Caki2 (cell line): ENCODE measurements at regions not wholly inside any gene's neighbourhood (a gene's known extent, or its start where the extent isn't known, plus 50 kb on each side); places are given as distances from the start of the nearest gene placed in this dataset.
A peak's percentile ranks its signal among the peaks of the same experiment; 100 is the strongest.

ENCODE experiments used
- DNase-seq: peaks from one replicate; pipeline ENCODE4 v3.0.0-alpha.2; 2015; ENCODE audit warnings: low read depth
- in situ Hi-C: cut with HindIII; loops from 2 replicates; pipeline ENCODE4 v1.10.0; 2016; ENCODE audit warnings: low sequenced_read_pairs, low pct_unique_long_range_greater_than_20kb, mixed read lengths

GRCh38 chr5:61824396-61824795, 481.6 kb upstream of the KIF2A start:
- in situ Hi-C loops, result no loop called here
- no peak for DNase-seq

DNA sequence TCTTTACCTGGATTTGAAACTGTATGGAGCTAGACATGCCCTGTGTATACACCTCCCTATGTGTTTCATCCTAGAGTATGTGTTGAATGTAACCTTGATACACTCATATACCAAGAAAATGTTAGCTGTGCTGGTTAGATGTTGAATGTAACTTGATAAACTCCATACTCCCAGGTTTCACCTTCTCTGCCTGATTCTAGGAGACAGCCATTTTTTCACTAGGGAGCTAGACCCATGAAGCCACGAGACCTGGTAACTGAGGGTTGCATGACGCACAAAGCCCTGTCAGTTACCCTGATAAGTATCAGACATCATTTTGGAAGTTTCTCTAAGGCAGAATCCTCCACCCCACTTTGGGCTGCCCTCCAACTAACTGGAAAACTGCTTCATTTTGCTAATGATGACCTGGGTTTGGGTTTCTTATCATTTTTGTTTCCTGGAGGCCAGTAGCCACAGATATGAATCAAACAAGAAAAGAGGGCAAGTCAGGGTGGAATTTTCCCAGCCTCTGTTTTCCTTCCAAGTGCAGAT, 478.5 kb upstream of the KIF2A start:
- in situ Hi-C loops, result no loop called here

GRCh38 chr5:61828856-61829255, 477.1 kb upstream of the KIF2A start:
- in situ Hi-C loops, result no loop called here
- DNase-seq, result no peak

More for the DNA sequence above, 478.5 kb upstream of the KIF2A start:
- no peak for DNase-seq

- in situ Hi-C loops, result no loop called here
Measured at GRCh38 chr5:61831736-61832135, 474.3 kb upstream of the KIF2A start.

GRCh38 chr5:61837788-61838187, 468.2 kb upstream of the KIF2A start:
- no peak for DNase-seq
- in situ Hi-C loops, result no loop called here

More at GRCh38 chr5:61831736-61832135, 474.3 kb upstream of the KIF2A start:
- no peak for DNase-seq

DNA sequence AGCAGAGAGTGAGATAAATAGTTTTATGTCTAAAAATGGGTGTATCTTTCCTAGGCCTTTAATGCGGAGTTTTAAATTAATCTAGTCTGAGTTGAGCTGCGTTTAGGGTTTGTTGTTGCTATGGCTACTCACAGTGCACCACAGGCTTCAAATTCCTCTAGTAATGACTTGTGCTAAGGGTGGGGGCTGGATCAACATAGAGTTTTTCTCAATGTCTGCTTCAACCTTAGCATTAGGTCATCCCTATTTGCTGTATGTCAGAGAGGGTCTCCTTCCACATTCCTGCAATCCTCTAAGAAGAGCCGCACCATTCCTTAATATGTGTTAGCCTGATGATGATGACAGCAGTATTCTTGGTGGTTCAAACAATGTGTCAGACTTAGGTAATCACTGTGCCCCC, 465.6 kb upstream of the KIF2A start:
- in situ Hi-C loops, result no loop called here
- no peak for DNase-seq

- DNase-seq, result no peak
- in situ Hi-C loops, result no loop called here
Measured at GRCh38 chr5:61842840-61843239, 463.2 kb upstream of the KIF2A start.

DNA sequence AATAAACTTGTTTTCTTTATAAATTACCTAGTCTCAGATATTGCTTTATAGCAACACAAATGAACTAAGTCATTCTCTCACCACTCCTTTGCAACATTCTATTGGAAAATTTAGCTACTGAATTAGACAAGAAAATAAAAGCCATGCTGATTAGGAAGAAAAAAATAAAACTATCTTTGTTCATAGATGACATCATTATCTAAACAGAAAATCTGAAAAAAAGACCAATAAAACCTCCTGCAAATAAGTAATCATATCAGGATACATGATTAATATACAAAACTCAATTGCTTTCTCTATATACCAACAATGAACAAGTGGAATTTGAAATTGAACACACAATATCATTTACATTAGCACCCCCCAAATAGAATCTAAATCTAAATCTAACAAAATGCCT, 455.3 kb upstream of the KIF2A start:
- no peak for DNase-seq
- in situ Hi-C loops, result no loop called here

DNA sequence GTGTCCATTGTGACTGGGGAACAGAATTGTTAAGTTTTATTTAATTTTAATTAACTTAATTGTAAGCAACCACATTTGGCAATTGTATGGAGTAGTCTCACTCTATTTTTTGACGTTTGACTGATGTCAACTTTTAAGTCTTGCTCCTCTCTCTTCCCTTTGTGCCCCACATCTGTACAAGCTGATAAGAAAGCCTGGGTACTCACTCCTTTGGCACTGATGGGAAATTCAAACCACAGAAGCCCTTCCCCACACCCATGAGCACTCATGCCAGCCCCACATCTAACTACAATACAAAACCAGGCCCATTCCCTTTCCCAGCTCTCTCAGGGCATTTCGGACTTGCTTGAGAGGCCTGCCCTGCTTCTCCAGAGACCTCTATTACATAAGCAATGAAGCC, 451.5 kb upstream of the KIF2A start:
- in situ Hi-C loops, result no loop called here
- no peak for DNase-seq

- in situ Hi-C loops, result no loop called here
- no peak for DNase-seq
Measured at GRCh38 chr5:61860978-61861377, 445.0 kb upstream of the KIF2A start.

- in situ Hi-C loops, result no loop called here
- DNase-seq, result peak; percentile 52
Measured at GRCh38 chr5:61866930-61867329, 439.1 kb upstream of the KIF2A start.

DNA sequence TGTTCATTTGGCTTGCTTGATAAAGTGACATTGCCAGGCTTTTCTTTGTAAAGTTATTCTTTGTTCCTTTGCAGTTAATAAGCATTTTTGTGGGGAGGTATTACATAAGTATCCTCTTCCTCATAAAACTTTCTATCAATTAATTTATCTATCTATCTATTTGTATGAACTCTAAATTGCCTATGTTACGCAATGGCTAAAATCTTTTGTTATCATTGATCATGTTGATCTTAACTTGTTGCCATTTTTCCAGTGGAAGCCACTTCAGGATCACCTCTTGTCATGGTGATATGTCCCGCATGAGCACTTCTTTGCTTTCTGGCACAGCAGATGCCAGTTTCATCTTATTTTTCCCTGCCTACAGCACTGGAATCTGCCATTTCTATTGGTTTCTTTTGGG, 436.7 kb upstream of the KIF2A start:
- in situ Hi-C loops, result no loop called here
- DNase-seq, result no peak

DNA sequence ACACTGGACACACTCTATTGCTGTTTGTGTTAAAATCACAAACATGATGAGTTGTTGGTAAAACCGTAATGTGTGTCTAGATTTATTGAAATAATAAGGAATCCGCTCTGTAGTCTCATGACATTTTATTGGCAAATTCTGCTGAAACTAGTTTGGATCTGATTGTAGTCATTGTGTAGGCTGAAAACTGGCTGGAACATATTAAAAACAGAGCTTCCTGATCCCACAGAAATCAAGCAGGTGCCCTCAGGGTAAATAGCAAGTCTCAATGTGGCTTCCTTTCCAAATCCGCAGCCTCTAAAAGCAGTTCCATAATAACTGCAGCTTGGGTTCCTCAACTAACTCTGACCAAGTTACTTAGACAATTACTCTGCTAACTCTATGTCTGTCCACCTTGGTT, 427.5 kb upstream of the KIF2A start:
- no peak for DNase-seq
- in situ Hi-C loops, result no loop called here

GRCh38 chr5:61881821-61882487, 424.1 kb upstream of the KIF2A start:
- in situ Hi-C loops, result no loop called here
- DNase-seq, result peak; percentile 28

DNA sequence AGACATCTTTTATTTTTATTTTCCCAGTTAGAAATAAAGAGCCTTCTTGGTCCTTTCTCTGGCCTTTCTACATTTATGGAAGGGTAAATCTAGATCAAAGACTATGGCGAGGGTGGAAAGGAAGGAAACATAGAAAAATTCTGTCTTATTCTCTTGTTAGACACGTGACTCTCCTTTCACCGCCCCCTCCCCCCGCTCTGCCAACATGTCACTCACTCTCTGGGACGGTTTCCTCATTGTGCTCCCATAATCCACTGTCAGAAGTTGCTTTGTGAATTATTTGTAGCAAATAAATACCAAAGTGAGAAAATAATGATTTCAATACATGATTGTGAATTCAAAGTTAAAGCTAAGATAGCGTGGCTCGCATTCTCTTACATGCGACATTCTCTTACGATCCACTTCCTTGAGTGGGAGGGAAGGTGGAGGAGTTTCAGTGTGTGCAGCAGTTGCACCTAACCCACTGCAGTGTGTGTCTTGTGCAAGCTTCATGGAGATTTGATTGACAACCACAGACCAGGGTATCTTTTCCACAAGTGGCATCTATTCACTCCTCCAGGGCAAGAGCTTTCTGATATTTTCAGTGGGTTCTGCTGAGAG, 423.0 kb upstream of the KIF2A start:
- in situ Hi-C loops, result no loop called here
- no peak for DNase-seq

GRCh38 chr5:61884252-61884855, 421.7 kb upstream of the KIF2A start:
- in situ Hi-C loops, result no loop called here
- no peak for DNase-seq

- DNase-seq, result no peak
- in situ Hi-C loops, result no loop called here
Measured at GRCh38 chr5:61886214-61886613, 419.8 kb upstream of the KIF2A start.

GRCh38 chr5:61887271-61887670, 418.7 kb upstream of the KIF2A start:
- DNase-seq, result no peak
- in situ Hi-C loops, result no loop called here

DNA sequence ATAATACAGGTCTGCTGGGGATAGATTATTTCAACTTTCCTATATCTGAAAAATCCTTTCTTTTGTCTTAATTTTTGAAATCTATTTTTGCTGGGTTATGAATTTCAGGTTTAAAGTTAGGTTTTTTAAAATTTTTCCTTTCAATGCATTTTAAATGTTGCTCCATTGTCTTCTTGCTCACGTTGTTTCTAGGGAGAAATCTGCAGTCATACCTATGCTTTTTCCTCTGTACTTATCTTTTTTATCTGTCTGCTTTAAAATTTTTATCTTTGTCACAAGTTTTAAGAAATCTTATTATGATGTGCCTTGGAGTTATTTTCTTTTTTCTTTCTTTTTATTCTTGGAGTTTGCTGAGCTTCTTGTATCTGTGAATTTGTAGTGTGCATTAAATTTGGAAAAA, 412.0 kb upstream of the KIF2A start:
- in situ Hi-C loops, result no loop called here
- DNase-seq, result no peak

- no peak for DNase-seq
- in situ Hi-C loops, result no loop called here
Measured at GRCh38 chr5:61896811-61897210, 409.2 kb upstream of the KIF2A start.
